ENCODE measurements at regions not wholly inside any gene's neighbourhood (a gene's known extent, or its start where the extent isn't known, plus 50 kb on each side); places are given as distances from the start of the nearest gene placed in this dataset.

DNA sequence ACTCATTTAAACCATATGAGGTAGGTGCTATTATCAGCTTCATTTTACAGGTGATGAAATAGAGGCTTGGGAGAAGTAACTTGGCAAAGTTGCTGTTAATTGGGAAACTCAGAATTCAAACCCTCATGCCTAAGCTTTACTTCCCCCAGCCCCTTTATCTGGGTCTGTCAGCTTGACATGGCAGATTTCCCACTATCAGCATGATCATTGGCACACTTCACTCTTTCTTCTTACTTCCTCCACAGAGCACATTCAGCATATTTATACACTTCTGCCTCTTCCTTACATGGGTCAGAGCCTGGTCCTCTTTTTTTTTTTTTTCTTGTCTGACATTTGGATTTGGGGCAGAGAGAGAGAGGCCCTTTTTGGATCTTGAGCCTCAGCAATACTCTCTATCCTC is 56.5 kb upstream of the ARX start:
- H3K27me3 Mint-ChIP-seq, result no peaks in the 10 kb centered on the region
- no peak for DNase-seq
- H3K4me3 Mint-ChIP-seq, result no peak overlapping the region
- ChIA-PET CTCF (no interaction called here), POLR2A (interaction anchor here (1.1 kb wide), 1 partner anchor 9 kb away, joined by 9 read pairs; no protein-coding TSS in a partner anchor)
- TF ChIP-seq, protein P1, sequence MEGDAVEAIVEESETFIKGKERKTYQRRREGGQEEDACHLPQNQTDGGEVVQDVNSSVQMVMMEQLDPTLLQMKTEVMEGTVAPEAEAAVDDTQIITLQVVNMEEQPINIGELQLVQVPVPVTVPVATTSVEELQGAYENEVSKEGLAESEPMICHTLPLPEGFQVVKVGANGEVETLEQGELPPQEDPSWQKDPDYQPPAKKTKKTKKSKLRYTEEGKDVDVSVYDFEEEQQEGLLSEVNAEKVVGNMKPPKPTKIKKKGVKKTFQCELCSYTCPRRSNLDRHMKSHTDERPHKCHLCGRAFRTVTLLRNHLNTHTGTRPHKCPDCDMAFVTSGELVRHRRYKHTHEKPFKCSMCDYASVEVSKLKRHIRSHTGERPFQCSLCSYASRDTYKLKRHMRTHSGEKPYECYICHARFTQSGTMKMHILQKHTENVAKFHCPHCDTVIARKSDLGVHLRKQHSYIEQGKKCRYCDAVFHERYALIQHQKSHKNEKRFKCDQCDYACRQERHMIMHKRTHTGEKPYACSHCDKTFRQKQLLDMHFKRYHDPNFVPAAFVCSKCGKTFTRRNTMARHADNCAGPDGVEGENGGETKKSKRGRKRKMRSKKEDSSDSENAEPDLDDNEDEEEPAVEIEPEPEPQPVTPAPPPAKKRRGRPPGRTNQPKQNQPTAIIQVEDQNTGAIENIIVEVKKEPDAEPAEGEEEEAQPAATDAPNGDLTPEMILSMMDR (IDR thresholded peaks at IDR 0.05), result no peak
- no peak overlapping the region for H3K27ac Mint-ChIP-seq
- intact Hi-C loops (cut with micrococcal nuclease), result no loop called here
- ATAC-seq (ENCODE audit: low read depth), result no peak
- H3K9me3 Mint-ChIP-seq, result no peaks in the 10 kb centered on the region
- no peaks in the 10 kb centered on the region for H3K36me3 Mint-ChIP-seq (ENCODE audit: low read depth)
- no peaks in the 10 kb centered on the region for H3K4me1 Mint-ChIP-seq

DNA sequence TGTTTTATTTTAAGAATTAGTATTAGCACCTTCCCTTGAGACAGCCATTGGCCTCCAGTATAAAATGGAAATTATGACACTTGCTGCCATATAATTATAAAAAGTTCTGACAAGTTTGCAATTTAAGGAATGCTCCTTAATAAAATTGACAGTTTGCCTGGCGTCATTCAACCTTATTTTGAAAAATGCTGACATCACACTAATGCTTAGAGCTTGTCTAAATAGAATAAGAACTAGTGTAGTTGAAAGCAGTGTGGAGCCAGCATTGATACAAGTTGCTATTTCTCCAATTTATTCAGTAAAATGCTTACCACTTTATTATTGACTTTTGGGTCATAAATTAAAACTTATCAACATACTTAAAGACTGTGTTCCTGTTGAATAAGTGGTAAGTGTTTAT is 54.3 kb upstream of the ARX start:
- intact Hi-C loops (cut with micrococcal nuclease), result no loop called here
- Mint-ChIP-seq H3K9me3 (no peaks in the 10 kb centered on the region), H3K4me1 (no peaks in the 10 kb centered on the region), H3K27me3 (no peaks in the 10 kb centered on the region), H3K4me3 (no peak overlapping the region), H3K36me3 (ENCODE audit: low read depth) (no peaks in the 10 kb centered on the region), H3K27ac (no peak overlapping the region)
- ChIA-PET CTCF (no interaction called here), POLR2A (no interaction called here)
- DNase-seq (no peak), ATAC-seq (ENCODE audit: low read depth) (no peak)
- TF ChIP-seq, protein P1 (IDR thresholded peaks at IDR 0.05), result no peak

DNA sequence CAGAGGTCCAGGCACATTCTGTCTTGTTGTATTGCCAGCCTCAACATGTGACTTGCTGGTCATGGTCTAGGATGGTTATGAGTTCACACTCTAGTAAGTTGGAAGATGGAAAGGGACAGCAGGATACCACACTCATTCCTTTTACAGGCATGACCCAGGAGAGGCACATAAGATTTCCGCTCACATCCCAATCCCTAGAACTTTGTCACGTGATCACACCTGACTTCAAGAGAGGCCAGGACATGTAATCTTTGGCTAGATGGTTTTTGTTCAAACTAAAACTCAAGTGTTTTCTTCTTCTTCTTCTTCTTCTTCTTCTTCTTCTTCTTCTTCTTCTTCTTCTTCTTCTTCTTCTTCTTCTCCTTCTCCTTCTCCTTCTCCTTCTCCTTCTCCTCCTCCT is 53.4 kb upstream of the ARX start:
- CTCF ChIA-PET, result no interaction called here

DNA sequence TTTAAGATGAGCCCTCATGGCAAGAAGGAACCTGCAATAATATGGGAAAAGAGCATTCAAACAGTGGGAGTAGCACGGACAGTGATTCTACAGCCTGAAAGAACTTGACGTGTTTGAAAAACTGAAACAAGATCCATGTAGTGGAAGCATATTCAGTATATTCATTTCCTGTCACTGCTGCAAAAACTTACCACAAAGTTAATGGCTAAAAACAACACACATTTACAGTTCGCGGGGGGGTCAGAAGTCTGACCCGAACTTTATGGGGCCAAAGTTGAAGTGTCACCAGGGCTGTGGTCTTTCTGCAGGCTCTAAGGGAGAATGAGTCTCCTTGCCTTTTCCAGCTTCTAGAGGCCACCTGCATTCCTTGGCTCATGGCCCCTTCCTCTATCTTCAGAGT is 52.6 kb upstream of the ARX start:
- no peak overlapping the region for H3K4me3 Mint-ChIP-seq
- no peak for ATAC-seq (ENCODE audit: low read depth)
- CTCF ChIA-PET, result no interaction called here

More for the DNA sequence above, 53.4 kb upstream of the ARX start:
- Mint-ChIP-seq H3K4me3 (no peak overlapping the region), H3K36me3 (ENCODE audit: low read depth) (no peaks in the 10 kb centered on the region), H3K27ac (no peak overlapping the region), H3K27me3 (no peaks in the 10 kb centered on the region), H3K9me3 (no peaks in the 10 kb centered on the region), H3K4me1 (no peaks in the 10 kb centered on the region)
- POLR2A ChIA-PET, result no interaction called here
- intact Hi-C loops (cut with micrococcal nuclease), result no loop called here
- ATAC-seq (ENCODE audit: low read depth) (no peak), DNase-seq (no peak)
- TF ChIP-seq, protein P1 (IDR thresholded peaks at IDR 0.05), result no peak

DNA sequence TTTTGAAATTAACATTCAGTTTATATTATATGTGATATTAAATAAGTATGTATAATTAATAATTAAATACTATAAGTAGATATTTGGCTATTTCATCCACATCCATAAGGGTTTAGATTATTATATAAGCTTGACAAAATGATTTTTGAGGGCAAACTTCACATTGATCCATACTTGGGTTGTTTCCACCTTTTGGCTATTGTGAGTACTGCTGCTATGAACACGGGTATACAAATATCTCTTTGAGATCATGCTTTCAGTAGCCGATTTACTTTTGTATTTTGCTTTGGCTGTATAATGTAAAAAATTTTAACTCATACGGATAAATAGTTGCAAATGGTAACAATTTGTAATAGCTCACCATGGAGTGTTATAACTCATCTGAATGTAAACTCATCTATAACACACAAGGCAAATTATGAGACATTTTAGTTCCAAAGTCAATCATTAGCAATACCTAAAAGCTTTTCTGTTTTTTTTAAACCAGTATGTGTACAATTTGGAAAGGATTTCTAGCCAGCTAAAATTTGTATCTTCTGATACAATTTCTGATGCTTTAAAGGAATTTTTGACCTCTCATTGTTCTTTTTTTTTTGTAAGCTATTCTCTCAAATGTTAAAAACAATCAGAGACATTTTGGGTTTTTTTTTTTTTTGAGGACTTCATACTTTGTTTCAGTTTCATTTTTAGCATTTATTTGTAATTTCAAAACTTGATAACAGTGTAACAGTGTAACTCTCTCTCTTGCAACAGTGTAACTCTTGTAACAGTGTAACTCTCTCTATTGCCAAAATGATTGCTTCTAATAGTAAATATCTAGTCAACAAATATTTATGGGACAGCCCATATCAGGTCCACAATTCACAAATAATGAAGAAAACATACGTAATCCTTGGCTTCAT is 51.8 kb upstream of the ARX start:
- Mint-ChIP-seq H3K9me3 (no peaks in the 10 kb centered on the region), H3K36me3 (ENCODE audit: low read depth) (no peaks in the 10 kb centered on the region), H3K4me1 (no peaks in the 10 kb centered on the region), H3K27me3 (no peaks in the 10 kb centered on the region), H3K4me3 (no peak overlapping the region), H3K27ac (no peak overlapping the region)
- TF ChIP-seq, protein P1 (IDR thresholded peaks at IDR 0.05), result no peak
- ChIA-PET POLR2A (interaction anchor here (0.7 kb wide), 1 partner anchor 1698 kb away, joined by 5 read pairs; no protein-coding TSS in a partner anchor), CTCF (no interaction called here)
- intact Hi-C loops (cut with micrococcal nuclease), result no loop called here
- ATAC-seq (ENCODE audit: low read depth) (no peak), DNase-seq (no peak)

More for the DNA sequence above, 52.6 kb upstream of the ARX start:
- H3K36me3 Mint-ChIP-seq (ENCODE audit: low read depth), result no peaks in the 10 kb centered on the region
- intact Hi-C loops (cut with micrococcal nuclease), result no loop called here
- H3K27me3 Mint-ChIP-seq, result no peaks in the 10 kb centered on the region
- TF ChIP-seq, protein P1 (IDR thresholded peaks at IDR 0.05), result no peak
- no peak overlapping the region for H3K27ac Mint-ChIP-seq
- H3K9me3 Mint-ChIP-seq, result no peaks in the 10 kb centered on the region
- H3K4me1 Mint-ChIP-seq, result no peaks in the 10 kb centered on the region
- DNase-seq, result no peak
- POLR2A ChIA-PET, result no interaction called here

Measured in activated B cell treated with CpG ODN at 0.5 μM for 24 hours (primary cell).